ENCODE measurements at regions not wholly inside any gene's neighbourhood (a gene's known extent, or its start where the extent isn't known, plus 50 kb on each side); places are given as distances from the start of the nearest gene placed in this dataset.

- POLR2A ChIA-PET, result no interaction called here
- no peaks in the 10 kb centered on the region for H3K36me3 Mint-ChIP-seq
- no peak overlapping the region for H3K27ac ChIP-seq (ENCODE audit: low read depth, low read length)
Observed at GRCh38 chr9:18349530-18349929, 124.4 kb upstream of the ADAMTSL1 start.

GRCh38 chr9:18350036-18350435 is 123.9 kb upstream of the ADAMTSL1 start:
- Mint-ChIP-seq H3K27me3 (no peaks in the 10 kb centered on the region), H3K4me1 (no peaks in the 10 kb centered on the region), H3K4me3 (no peak overlapping the region), H3K36me3 (no peaks in the 10 kb centered on the region), H3K27ac (no peak overlapping the region), H3K9me3 (peaks cover 0 to 2% (median 0%) of the 10 kb centered on the region in 5 donors)
- Histone ChIP-seq H3K36me3 (ENCODE audit: insufficient read depth, low read length) (no peaks in the 10 kb centered on the region), H3K27ac (ENCODE audit: low read depth, low read length) (no peak overlapping the region), H3K4me3 (ENCODE audit: low read length) (no peak overlapping the region), H3K27me3 (ENCODE audit: insufficient read depth, low read length, poor library complexity, severe bottlenecking) (no peaks in the 10 kb centered on the region), H3K9me3 (ENCODE audit: low read length) (no peaks in the 10 kb centered on the region), H3K4me1 (ENCODE audit: insufficient read depth, low read length) (no peaks in the 10 kb centered on the region)
- no peak for DNase-seq
- ChIA-PET CTCF (no interaction called here), POLR2A (no interaction called here)

More at GRCh38 chr9:18349530-18349929, 124.4 kb upstream of the ADAMTSL1 start:
- H3K4me1 ChIP-seq (ENCODE audit: insufficient read depth, low read length), result no peaks in the 10 kb centered on the region
- CTCF ChIA-PET, result no interaction called here
- no peak overlapping the region for H3K4me3 ChIP-seq (ENCODE audit: low read length)
- DNase-seq, result no peak
- no peaks in the 10 kb centered on the region for H3K27me3 Mint-ChIP-seq
- no peaks in the 10 kb centered on the region for H3K4me1 Mint-ChIP-seq
- H3K9me3 Mint-ChIP-seq, result peaks cover 0 to 2% (median 0%) of the 10 kb centered on the region in 5 donors
- no peak overlapping the region for H3K27ac Mint-ChIP-seq
- no peaks in the 10 kb centered on the region for H3K27me3 ChIP-seq (ENCODE audit: insufficient read depth, low read length, poor library complexity, severe bottlenecking)
- H3K4me3 Mint-ChIP-seq, result no peak overlapping the region
- H3K36me3 ChIP-seq (ENCODE audit: insufficient read depth, low read length), result no peaks in the 10 kb centered on the region
- H3K9me3 ChIP-seq (ENCODE audit: low read length), result no peaks in the 10 kb centered on the region

GRCh38 chr9:18350995-18351595 is 122.9 kb upstream of the ADAMTSL1 start:
- Histone ChIP-seq H3K4me1 (ENCODE audit: insufficient read depth, low read length) (no peaks in the 10 kb centered on the region), H3K27me3 (ENCODE audit: insufficient read depth, low read length, poor library complexity, severe bottlenecking) (no peaks in the 10 kb centered on the region), H3K36me3 (ENCODE audit: insufficient read depth, low read length) (no peaks in the 10 kb centered on the region), H3K27ac (ENCODE audit: low read depth, low read length) (no peak overlapping the region), H3K4me3 (ENCODE audit: low read length) (no peak overlapping the region), H3K9me3 (ENCODE audit: low read length) (no peaks in the 10 kb centered on the region)
- CTCF ChIA-PET, result no interaction called here
- Mint-ChIP-seq H3K4me3 (no peak overlapping the region), H3K4me1 (no peaks in the 10 kb centered on the region), H3K9me3 (peaks cover 0 to 2% (median 0%) of the 10 kb centered on the region in 5 donors), H3K27me3 (no peaks in the 10 kb centered on the region), H3K36me3 (no peaks in the 10 kb centered on the region), H3K27ac (no peak overlapping the region)
- POLR2A ChIA-PET, result no interaction called here
- no peak for DNase-seq

- POLR2A ChIA-PET, result no interaction called here
- Mint-ChIP-seq H3K36me3 (no peaks in the 10 kb centered on the region), H3K27me3 (no peaks in the 10 kb centered on the region), H3K9me3 (peaks cover 0 to 2% (median 0%) of the 10 kb centered on the region in 5 donors), H3K4me3 (no peak overlapping the region), H3K27ac (no peak overlapping the region), H3K4me1 (no peaks in the 10 kb centered on the region)
- Histone ChIP-seq H3K9me3 (ENCODE audit: low read length) (no peaks in the 10 kb centered on the region), H3K4me3 (ENCODE audit: low read length) (no peak overlapping the region), H3K27me3 (ENCODE audit: insufficient read depth, low read length, poor library complexity, severe bottlenecking) (no peaks in the 10 kb centered on the region), H3K36me3 (ENCODE audit: insufficient read depth, low read length) (no peaks in the 10 kb centered on the region), H3K4me1 (ENCODE audit: insufficient read depth, low read length) (no peaks in the 10 kb centered on the region), H3K27ac (ENCODE audit: low read depth, low read length) (no peak overlapping the region)
- no peak for DNase-seq
- CTCF ChIA-PET, result no interaction called here
Observed at GRCh38 chr9:18352711-18353110, 121.2 kb upstream of the ADAMTSL1 start.

- Histone ChIP-seq H3K27ac (ENCODE audit: low read depth, low read length) (no peak overlapping the region), H3K9me3 (ENCODE audit: low read length) (no peaks in the 10 kb centered on the region), H3K27me3 (ENCODE audit: insufficient read depth, low read length, poor library complexity, severe bottlenecking) (no peaks in the 10 kb centered on the region), H3K4me3 (ENCODE audit: low read length) (no peak overlapping the region), H3K36me3 (ENCODE audit: insufficient read depth, low read length) (no peaks in the 10 kb centered on the region), H3K4me1 (ENCODE audit: insufficient read depth, low read length) (no peaks in the 10 kb centered on the region)
- CTCF ChIA-PET, result no interaction called here
- Mint-ChIP-seq H3K4me3 (no peak overlapping the region), H3K27me3 (no peaks in the 10 kb centered on the region), H3K4me1 (no peaks in the 10 kb centered on the region), H3K9me3 (peaks cover 0 to 2% (median 0%) of the 10 kb centered on the region in 5 donors), H3K27ac (no peak overlapping the region), H3K36me3 (no peaks in the 10 kb centered on the region)
- POLR2A ChIA-PET, result no interaction called here
- DNase-seq, result no peak
Observed at GRCh38 chr9:18353473-18353872, 120.5 kb upstream of the ADAMTSL1 start.

- no peaks in the 10 kb centered on the region for H3K36me3 Mint-ChIP-seq
- Histone ChIP-seq H3K4me3 (ENCODE audit: low read length) (no peak overlapping the region), H3K4me1 (ENCODE audit: insufficient read depth, low read length) (no peaks in the 10 kb centered on the region), H3K36me3 (ENCODE audit: insufficient read depth, low read length) (no peaks in the 10 kb centered on the region), H3K27me3 (ENCODE audit: insufficient read depth, low read length, poor library complexity, severe bottlenecking) (no peaks in the 10 kb centered on the region), H3K27ac (ENCODE audit: low read depth, low read length) (no peak overlapping the region), H3K9me3 (ENCODE audit: low read length) (no peaks in the 10 kb centered on the region)
- no peak overlapping the region for H3K4me3 Mint-ChIP-seq
- no peak overlapping the region for H3K27ac Mint-ChIP-seq
- DNase-seq, result no peak
- no peaks in the 10 kb centered on the region for H3K9me3 Mint-ChIP-seq
- no peaks in the 10 kb centered on the region for H3K4me1 Mint-ChIP-seq
- H3K27me3 Mint-ChIP-seq, result no peaks in the 10 kb centered on the region
- CTCF ChIA-PET, result no interaction called here
- POLR2A ChIA-PET, result no interaction called here
Observed at GRCh38 chr9:18357321-18357720, 116.6 kb upstream of the ADAMTSL1 start.

GRCh38 chr9:18358325-18358724 is 115.6 kb upstream of the ADAMTSL1 start:
- H3K36me3 ChIP-seq (ENCODE audit: insufficient read depth, low read length), result no peaks in the 10 kb centered on the region
- Mint-ChIP-seq H3K27ac (no peak overlapping the region), H3K36me3 (no peaks in the 10 kb centered on the region), H3K4me3 (no peak overlapping the region), H3K9me3 (no peaks in the 10 kb centered on the region), H3K27me3 (no peaks in the 10 kb centered on the region), H3K4me1 (no peaks in the 10 kb centered on the region)
- no peaks in the 10 kb centered on the region for H3K27me3 ChIP-seq (ENCODE audit: insufficient read depth, low read length, poor library complexity, severe bottlenecking)
- no peaks in the 10 kb centered on the region for H3K9me3 ChIP-seq (ENCODE audit: low read length)
- no peak overlapping the region for H3K4me3 ChIP-seq (ENCODE audit: low read length)
- CTCF ChIA-PET, result no interaction called here
- no peaks in the 10 kb centered on the region for H3K4me1 ChIP-seq (ENCODE audit: insufficient read depth, low read length)
- no peak overlapping the region for H3K27ac ChIP-seq (ENCODE audit: low read depth, low read length)
- POLR2A ChIA-PET, result no interaction called here
- DNase-seq, result no peak

- H3K36me3 Mint-ChIP-seq, result no peaks in the 10 kb centered on the region
- no peak overlapping the region for H3K27ac ChIP-seq (ENCODE audit: low read depth, low read length)
- H3K4me1 Mint-ChIP-seq, result no peaks in the 10 kb centered on the region
- H3K4me1 ChIP-seq (ENCODE audit: insufficient read depth, low read length), result no peaks in the 10 kb centered on the region
- no peaks in the 10 kb centered on the region for H3K27me3 ChIP-seq (ENCODE audit: insufficient read depth, low read length, poor library complexity, severe bottlenecking)
- no peaks in the 10 kb centered on the region for H3K36me3 ChIP-seq (ENCODE audit: insufficient read depth, low read length)
- H3K27me3 Mint-ChIP-seq, result no peaks in the 10 kb centered on the region
- no peaks in the 10 kb centered on the region for H3K9me3 Mint-ChIP-seq
- no peak overlapping the region for H3K4me3 Mint-ChIP-seq
- no peaks in the 10 kb centered on the region for H3K9me3 ChIP-seq (ENCODE audit: low read length)
- ChIA-PET POLR2A (no interaction called here), CTCF (no interaction called here)
- peak overlapping the region in 1 of 8 donors; percentile 82 for H3K27ac Mint-ChIP-seq
- DNase-seq, result no peak
- H3K4me3 ChIP-seq (ENCODE audit: low read length), result no peak overlapping the region
Observed at GRCh38 chr9:18359335-18359734, 114.6 kb upstream of the ADAMTSL1 start.

- Histone ChIP-seq H3K36me3 (ENCODE audit: insufficient read depth, low read length) (no peaks in the 10 kb centered on the region), H3K27me3 (ENCODE audit: insufficient read depth, low read length, poor library complexity, severe bottlenecking) (no peaks in the 10 kb centered on the region), H3K4me3 (ENCODE audit: low read length) (no peak overlapping the region), H3K27ac (ENCODE audit: low read depth, low read length) (no peak overlapping the region), H3K9me3 (ENCODE audit: low read length) (no peaks in the 10 kb centered on the region), H3K4me1 (ENCODE audit: insufficient read depth, low read length) (no peaks in the 10 kb centered on the region)
- Mint-ChIP-seq H3K27ac (no peak overlapping the region), H3K36me3 (no peaks in the 10 kb centered on the region), H3K4me1 (no peaks in the 10 kb centered on the region), H3K9me3 (no peaks in the 10 kb centered on the region), H3K27me3 (no peaks in the 10 kb centered on the region), H3K4me3 (no peak overlapping the region)
- ChIA-PET CTCF (no interaction called here), POLR2A (no interaction called here)
- no peak for DNase-seq
Observed at GRCh38 chr9:18360005-18360404, 113.9 kb upstream of the ADAMTSL1 start.
